ENCODE measurements at regions not wholly inside any gene's neighbourhood (a gene's known extent, or its start where the extent isn't known, plus 50 kb on each side); places are given as distances from the start of the nearest gene placed in this dataset.
A peak's percentile ranks its signal among the peaks of the same experiment; 100 is the strongest.

GRCh38 chr9:118318770-118319431, 614.7 kb downstream of the TLR4 start:
- DNase-seq, result no peak

- no peak for DNase-seq
Measured at GRCh38 chr9:118321788-118322187, 617.6 kb downstream of the TLR4 start.

- DNase-seq, result no peak
Measured at GRCh38 chr9:118324706-118325105, 620.5 kb downstream of the TLR4 start.

- no peak for DNase-seq
Measured at GRCh38 chr9:118325757-118326156, 621.6 kb downstream of the TLR4 start.

- DNase-seq, result no peak
Measured at GRCh38 chr9:118326326-118326725, 622.1 kb downstream of the TLR4 start.

- no peak for DNase-seq
Measured at GRCh38 chr9:118330191-118330986, 626.2 kb downstream of the TLR4 start.

- DNase-seq, result no peak
Measured at GRCh38 chr9:118331622-118332045, 627.4 kb downstream of the TLR4 start.

GRCh38 chr9:118336250-118336942, 632.2 kb downstream of the TLR4 start:
- DNase-seq, result no peak

- DNase-seq, result no peak
Measured at GRCh38 chr9:118336943-118337330, 632.7 kb downstream of the TLR4 start.

GRCh38 chr9:118360036-118360435, 655.8 kb downstream of the TLR4 start:
- DNase-seq, result no peak

- DNase-seq, result no peak
Measured at GRCh38 chr9:118362123-118362522, 657.9 kb downstream of the TLR4 start.

- DNase-seq, result no peak
Measured at GRCh38 chr9:118362596-118362995, 658.4 kb downstream of the TLR4 start.

- DNase-seq, result no peak
Measured at GRCh38 chr9:118364266-118365106, 660.3 kb downstream of the TLR4 start.

- DNase-seq, result no peak
Measured at GRCh38 chr9:118366228-118366627, 662.0 kb downstream of the TLR4 start.

- no peak for DNase-seq
Measured at GRCh38 chr9:118367383-118367782, 663.2 kb downstream of the TLR4 start.

- DNase-seq, result no peak
Measured at GRCh38 chr9:118384531-118385100, 680.4 kb downstream of the TLR4 start.

- no peak for DNase-seq
Measured at GRCh38 chr9:118395415-118395814, 691.2 kb downstream of the TLR4 start.

- DNase-seq, result no peak
Measured at GRCh38 chr9:118401546-118401945, 697.3 kb downstream of the TLR4 start.

- DNase-seq, result no peak
Measured at GRCh38 chr9:118414676-118415075, 710.5 kb downstream of the TLR4 start.

- peak; percentile 17 for DNase-seq
Measured at GRCh38 chr9:118418887-118419565, 714.8 kb downstream of the TLR4 start.

- no peak for DNase-seq
Measured at GRCh38 chr9:118419676-118420075, 715.5 kb downstream of the TLR4 start.

- DNase-seq, result no peak
Measured at GRCh38 chr9:118422508-118422907, 718.3 kb downstream of the TLR4 start.

Measured in DMS153 (cell line).